Esophagus muscularis mucosa (tissue), 4 donors: ENCODE measurements at regions not wholly inside any gene's neighbourhood (a gene's known extent, or its start where the extent isn't known, plus 50 kb on each side); places are given as distances from the start of the nearest gene placed in this dataset.

Experiments
- DNase-seq: peaks from one replicate; pipeline ENCODE4 v3.0.0-alpha.2; 2017; ENCODE audit errors: extremely low spot score
- H3K27ac ChIP-seq, 4 donors: fragments of 200-600 bp; sonication (generic); replicated peaks in 1 of 4; 1 replicate in 3 of 4; 2 replicates in 1 of 4; pipeline ENCODE4 v1.5.1; 2016 to 2019; ENCODE audit warnings: mild to moderate bottlenecking in 1 of 4
- H3K27me3 ChIP-seq, 4 donors: fragments of 200-600 bp; sonication (generic); one replicate each; pipeline versions ENCODE4 v1.5.1 to v1.6.0; 2016 to 2019
- H3K36me3 ChIP-seq, 4 donors: fragments of 200-600 bp; sonication (generic); one replicate each; pipeline ENCODE4 v1.5.1; 2016 to 2019
- H3K4me1 ChIP-seq, 4 donors: fragments of 200-600 bp; sonication (generic); one replicate each; pipeline ENCODE4 v1.5.1; 2016 to 2019
- H3K4me3 ChIP-seq, 4 donors: fragments of 200-600 bp; sonication (generic); 1 replicate in 2 of 4; 2 replicates in 2 of 4; pipeline ENCODE4 v1.5.1; 2016 to 2019; ENCODE audit warnings: mild to moderate bottlenecking in 4 of 4, moderate library complexity in 1 of 4
- H3K9me3 ChIP-seq, 4 donors: fragments of 200-600 bp; sonication (generic); 1 replicate in 3 of 4; 2 replicates in 1 of 4; pipeline ENCODE4 v1.5.1; 2016 to 2019
- EP300 ChIP-seq: sonication (generic); formaldehyde crosslinking; IDR thresholded peaks from one replicate; pipeline ENCODE4 v1.6.1; 2017; ENCODE audit warnings: antibody characterized with exemption
- POLR2A ChIP-seq: fragments of 450-650 bp; IDR thresholded peaks from one replicate; pipeline ENCODE4 v1.6.1; 2017; ENCODE audit warnings: antibody characterized with exemption, moderate library complexity, mild to moderate bottlenecking, low read depth
- POLR2AphosphoS5 ChIP-seq, 2 donors: sonication (generic); formaldehyde crosslinking; IDR thresholded peaks; one replicate each; pipeline ENCODE4 v1.6.1; 2017; ENCODE audit warnings: antibody characterized with exemption in 2 of 2
- WGBS: methylation state at CpG from one replicate; pipeline ENCODE4 v1.1.5; 2018; 5-methylcytosine and 5-hydroxymethylcytosine counted together
- intact Hi-C: fragments of 100-400 bp; cut with DNase I; formaldehyde crosslinking; loops from one replicate; pipeline ENCODE4 v1.15.1; 2023
- TF ChIP-seq, protein P1 (sequence below), 3 experiments: fragments of 200-600 bp in 2 of 3; fragments of 450-650 bp in 1 of 3; sonication (generic) in 2 of 3; IDR thresholded peaks; one replicate each; pipeline ENCODE4 v1.5.1; 2017 to 2019; ENCODE audit warnings: antibody characterized with exemption in 3 of 3, mild to moderate bottlenecking in 2 of 3, moderate library complexity in 1 of 3

DNA sequence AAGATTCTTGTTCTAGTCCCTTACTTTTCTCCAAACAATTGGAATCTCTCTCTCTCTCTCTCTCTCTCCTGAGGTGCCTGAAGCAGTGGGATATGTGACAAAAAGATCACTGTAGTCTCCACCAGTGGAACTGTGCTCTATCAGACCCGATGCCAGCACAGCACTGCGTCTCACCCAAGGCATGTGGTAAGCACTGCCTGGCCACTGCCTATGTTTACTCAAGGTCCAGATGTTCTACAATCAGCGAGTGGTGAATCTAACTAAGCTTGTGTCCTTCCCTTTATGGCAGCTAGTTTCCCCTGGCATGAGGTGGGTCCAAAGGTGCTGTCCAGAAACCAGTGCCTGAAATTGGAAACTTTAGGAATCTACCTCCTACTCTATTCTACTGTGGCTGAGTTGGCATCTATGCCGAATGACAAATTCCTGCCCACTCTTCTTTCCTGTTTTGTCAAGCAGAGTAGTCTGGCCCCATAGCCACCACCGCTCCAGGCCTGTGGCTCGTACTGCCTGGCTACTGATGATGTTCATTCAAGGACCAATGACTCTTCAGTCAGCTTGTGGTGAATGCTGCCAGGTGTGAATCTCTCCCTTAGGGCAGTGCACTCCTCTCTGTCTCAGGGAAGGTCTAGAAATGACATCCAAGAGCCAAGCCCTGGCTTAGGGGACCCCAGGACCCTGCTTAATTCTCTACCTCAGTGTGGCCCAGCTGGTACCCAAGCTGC is 416.5 kb downstream of the TEX13C start:
- no peak for TF ChIP-seq POLR2AphosphoS5 (IDR thresholded peaks at IDR 0.05)
- TF ChIP-seq, protein P1, sequence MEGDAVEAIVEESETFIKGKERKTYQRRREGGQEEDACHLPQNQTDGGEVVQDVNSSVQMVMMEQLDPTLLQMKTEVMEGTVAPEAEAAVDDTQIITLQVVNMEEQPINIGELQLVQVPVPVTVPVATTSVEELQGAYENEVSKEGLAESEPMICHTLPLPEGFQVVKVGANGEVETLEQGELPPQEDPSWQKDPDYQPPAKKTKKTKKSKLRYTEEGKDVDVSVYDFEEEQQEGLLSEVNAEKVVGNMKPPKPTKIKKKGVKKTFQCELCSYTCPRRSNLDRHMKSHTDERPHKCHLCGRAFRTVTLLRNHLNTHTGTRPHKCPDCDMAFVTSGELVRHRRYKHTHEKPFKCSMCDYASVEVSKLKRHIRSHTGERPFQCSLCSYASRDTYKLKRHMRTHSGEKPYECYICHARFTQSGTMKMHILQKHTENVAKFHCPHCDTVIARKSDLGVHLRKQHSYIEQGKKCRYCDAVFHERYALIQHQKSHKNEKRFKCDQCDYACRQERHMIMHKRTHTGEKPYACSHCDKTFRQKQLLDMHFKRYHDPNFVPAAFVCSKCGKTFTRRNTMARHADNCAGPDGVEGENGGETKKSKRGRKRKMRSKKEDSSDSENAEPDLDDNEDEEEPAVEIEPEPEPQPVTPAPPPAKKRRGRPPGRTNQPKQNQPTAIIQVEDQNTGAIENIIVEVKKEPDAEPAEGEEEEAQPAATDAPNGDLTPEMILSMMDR (IDR thresholded peaks at IDR 0.05), result no peak
- TF ChIP-seq POLR2A, result no peak
- TF ChIP-seq EP300, result no peak
- WGBS, result 83% methylated on average over 6 of the region's 6 CpGs

GRCh38 chrX:125742811-125743210 is 423.1 kb downstream of the TEX13C start:
- Histone ChIP-seq H3K9me3 (no peaks in the 10 kb centered on the region), H3K27me3 (no peaks in the 10 kb centered on the region), H3K27ac (no peak overlapping the region), H3K4me1 (no peaks in the 10 kb centered on the region), H3K4me3 (no peak overlapping the region), H3K36me3 (no peaks in the 10 kb centered on the region)
- TF ChIP-seq EP300 (no peak), POLR2A (no peak), POLR2AphosphoS5 (IDR thresholded peaks at IDR 0.05) (no peak)
- TF ChIP-seq, protein P1 (IDR thresholded peaks at IDR 0.05), result no peak
- no peak for DNase-seq
- intact Hi-C loops, result no loop called here

More for the DNA sequence above, 416.5 kb downstream of the TEX13C start:
- Histone ChIP-seq H3K4me3 (no peak overlapping the region), H3K27me3 (no peaks in the 10 kb centered on the region), H3K9me3 (no peaks in the 10 kb centered on the region), H3K4me1 (no peaks in the 10 kb centered on the region), H3K27ac (no peak overlapping the region), H3K36me3 (no peaks in the 10 kb centered on the region)
- intact Hi-C loops, result no loop called here
- DNase-seq, result no peak

GRCh38 chrX:125744914-125745313 is 421.2 kb downstream of the DCAF12L2 start:
- H3K9me3 ChIP-seq, result no peaks in the 10 kb centered on the region
- H3K36me3 ChIP-seq, result no peaks in the 10 kb centered on the region
- TF ChIP-seq POLR2AphosphoS5 (IDR thresholded peaks at IDR 0.05) (no peak), POLR2A (no peak), EP300 (no peak)
- TF ChIP-seq, protein P1 (IDR thresholded peaks at IDR 0.05), result no peak
- H3K27me3 ChIP-seq, result no peaks in the 10 kb centered on the region
- H3K4me1 ChIP-seq, result no peaks in the 10 kb centered on the region
- no peak for DNase-seq
- WGBS, result 65% methylated on average over 3 of the region's 3 CpGs
- H3K4me3 ChIP-seq, result no peak overlapping the region
- intact Hi-C loops, result no loop called here
- no peak overlapping the region for H3K27ac ChIP-seq

- H3K27me3 ChIP-seq, result no peaks in the 10 kb centered on the region
- TF ChIP-seq, protein P1 (IDR thresholded peaks at IDR 0.05), result no peak
- no peak for TF ChIP-seq EP300
- TF ChIP-seq POLR2AphosphoS5 (IDR thresholded peaks at IDR 0.05), result no peak
- no peak for TF ChIP-seq POLR2A
- no peak for DNase-seq
- 75% methylated on average over 8 of the region's 8 CpGs for whole genome bisulfite sequencing
- no peak overlapping the region for H3K27ac ChIP-seq
- intact Hi-C loops, result no loop called here
- no peaks in the 10 kb centered on the region for H3K36me3 ChIP-seq
- no peaks in the 10 kb centered on the region for H3K4me1 ChIP-seq
- no peak overlapping the region for H3K4me3 ChIP-seq
- H3K9me3 ChIP-seq, result no peaks in the 10 kb centered on the region
Measured at GRCh38 chrX:125757794-125758564, 408.1 kb downstream of the DCAF12L2 start.
